Fibroblast of skin of left quadriceps (primary cell): ENCODE measurements at regions not wholly inside any gene's neighbourhood (a gene's known extent, or its start where the extent isn't known, plus 50 kb on each side); places are given as distances from the start of the nearest gene placed in this dataset.
A peak's percentile ranks its signal among the peaks of the same experiment; 100 is the strongest.
"Not testable (repeated sequence)": the region's sequence is repeated elsewhere in the genome, so short reads cannot be mapped to it uniquely, and the experiment has no call there.

Experiments
- DNase-seq, 2 experiments: peaks; one replicate each; pipeline ENCODE4 v3.0.0-alpha.2; 2013; ENCODE audit warnings: low read depth in 2 of 2

DNA sequence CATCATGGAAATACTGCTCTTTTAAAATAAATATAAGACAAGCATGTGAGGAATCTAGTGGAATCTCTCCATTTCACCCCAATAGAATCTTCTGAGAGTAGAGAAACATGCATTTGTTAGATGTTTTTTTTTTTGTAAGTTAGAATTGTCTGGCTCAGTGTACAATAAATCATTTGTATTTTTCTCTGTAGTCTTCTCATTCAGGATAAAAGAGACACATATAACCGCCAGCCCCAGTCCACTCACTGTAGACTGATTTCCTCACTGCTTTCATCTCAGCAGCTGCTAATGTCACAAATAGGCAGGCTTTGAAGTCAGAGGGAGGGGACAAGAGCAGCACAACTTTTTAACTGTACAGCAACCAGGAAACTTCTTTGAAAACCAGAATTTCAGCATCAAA is 140.2 kb upstream of the RBMS3 start:
- no peak for DNase-seq

DNA sequence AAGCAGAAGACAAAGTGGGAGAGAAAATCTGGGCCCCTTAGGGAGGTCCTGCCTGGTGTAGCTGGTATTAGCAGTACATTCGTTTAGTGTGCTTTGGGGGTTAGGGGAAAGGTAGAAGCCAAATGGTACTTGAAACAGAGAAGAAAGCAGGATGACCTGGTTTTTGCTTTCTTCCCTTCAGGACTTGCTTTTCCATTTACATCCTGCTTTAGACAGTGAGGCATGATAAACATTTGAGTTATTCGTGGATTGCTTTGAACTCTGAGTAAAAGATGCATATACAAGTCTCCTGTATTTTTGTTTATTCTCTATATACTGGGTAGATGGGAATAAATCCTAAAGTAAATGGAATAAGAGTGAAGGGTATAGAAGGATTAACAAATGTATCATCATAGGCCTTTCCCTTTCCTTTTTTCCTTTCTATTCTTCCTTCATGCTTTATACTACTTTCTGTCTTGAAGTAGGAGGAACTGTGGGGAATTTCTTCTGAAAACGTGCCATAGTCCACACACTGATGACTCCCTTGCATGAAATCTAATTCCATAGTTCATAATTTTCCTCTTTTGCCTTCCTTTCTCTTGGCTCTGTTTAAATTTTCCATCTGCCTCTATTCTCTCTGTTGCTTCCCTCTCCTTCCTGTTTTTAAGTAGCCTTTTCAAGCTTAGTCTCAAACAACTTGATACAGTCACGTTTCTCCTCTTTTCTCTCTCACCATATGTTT is 139.5 kb upstream of the RBMS3 start:
- no peak for DNase-seq

DNA sequence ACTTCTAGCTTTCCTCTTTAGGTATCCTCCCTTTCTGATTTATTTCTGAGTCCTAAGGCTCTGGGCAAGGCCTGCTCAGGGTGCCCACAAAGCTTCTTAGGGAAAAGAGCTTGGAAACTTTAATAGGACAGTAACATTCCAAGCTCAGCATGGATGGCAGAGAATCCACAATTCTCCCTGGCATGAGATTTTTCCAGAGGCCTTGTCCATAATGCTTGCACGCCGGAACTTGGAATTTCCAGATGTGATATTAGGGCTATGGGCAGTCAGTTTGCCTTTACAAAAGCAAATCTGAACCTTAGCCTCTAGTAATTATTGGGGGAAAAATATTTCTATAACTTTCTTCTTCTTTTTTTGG is 139.0 kb upstream of the RBMS3 start:
- DNase-seq, result no peak

DNA sequence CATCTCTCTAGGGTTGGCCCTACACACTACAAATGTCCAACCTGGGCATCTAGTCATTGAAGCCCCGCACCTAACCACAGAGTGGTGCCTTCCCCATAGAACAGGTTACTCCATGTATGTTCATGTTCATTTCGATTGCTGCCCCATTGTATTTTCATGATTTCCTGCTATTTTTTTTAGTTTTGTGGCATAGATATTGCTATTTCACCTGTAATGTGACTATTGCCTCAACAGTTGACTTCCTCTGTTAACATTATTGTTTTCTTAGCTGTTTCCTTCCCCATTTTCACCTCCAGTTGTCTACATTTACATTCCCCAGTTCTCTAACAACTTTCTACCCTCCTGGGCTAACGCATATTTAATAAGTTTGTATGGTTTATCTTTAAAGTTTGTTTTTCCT is 137.7 kb upstream of the RBMS3 start:
- no peak for DNase-seq

DNA sequence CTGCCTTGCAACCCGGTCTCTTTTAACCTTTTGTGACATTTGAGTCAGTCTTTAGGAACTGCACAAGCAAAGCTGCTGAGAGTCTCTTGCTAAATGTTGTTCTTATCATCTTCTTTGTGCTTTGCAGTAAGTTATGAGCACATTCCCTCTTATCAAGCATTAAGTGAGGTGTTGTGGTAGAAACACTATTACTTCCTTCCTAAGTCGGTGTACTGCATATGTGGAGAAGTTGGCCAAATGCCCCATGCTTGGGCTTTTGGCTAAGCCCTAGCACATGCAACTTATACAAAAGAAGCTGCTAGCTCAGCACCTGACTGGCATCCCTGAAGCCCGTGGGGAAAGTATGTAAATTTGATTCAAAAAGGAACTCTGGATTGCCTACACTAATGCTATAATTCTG is 136.5 kb upstream of the RBMS3 start:
- DNase-seq, result no peak

DNA sequence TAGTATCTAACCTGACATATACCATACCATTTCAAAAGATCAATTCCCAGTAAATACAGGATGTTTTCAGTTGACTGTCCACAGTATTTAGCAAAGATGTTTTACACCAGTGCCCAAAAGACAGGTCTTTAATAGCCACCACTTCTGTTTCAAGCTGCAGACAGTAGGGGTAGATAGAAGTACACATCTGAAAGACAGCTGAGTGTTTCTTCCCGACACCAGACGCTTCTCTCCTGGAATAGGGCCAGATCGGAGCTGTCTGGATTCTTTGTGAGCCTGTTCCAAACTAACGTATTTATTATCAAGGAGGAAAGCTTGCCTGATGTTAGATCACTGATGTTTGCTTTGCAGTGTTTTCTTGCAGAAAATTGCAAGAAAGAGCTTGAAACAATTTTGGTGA is 136.1 kb upstream of the RBMS3 start:
- DNase-seq, result peak; percentile 82 to 83

DNA sequence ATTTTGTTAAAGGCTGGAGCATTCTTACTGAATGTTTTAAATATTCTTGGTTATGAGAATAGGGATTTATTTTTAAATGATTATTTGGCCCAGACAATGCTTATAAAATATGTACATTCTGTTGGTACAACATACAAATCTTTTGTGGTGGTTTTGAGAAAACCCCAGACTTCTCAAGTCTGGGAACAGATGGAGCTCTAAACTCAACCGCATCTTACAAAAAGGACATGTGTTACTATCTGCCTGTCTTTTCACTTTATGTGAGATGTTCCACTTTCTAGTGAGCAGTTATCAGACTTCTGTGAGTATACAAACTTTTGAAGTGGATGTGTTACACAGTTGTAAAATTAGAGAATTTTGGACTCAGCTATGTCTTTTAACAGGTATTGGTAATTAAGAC is 135.5 kb upstream of the RBMS3 start:
- DNase-seq, result no peak

DNA sequence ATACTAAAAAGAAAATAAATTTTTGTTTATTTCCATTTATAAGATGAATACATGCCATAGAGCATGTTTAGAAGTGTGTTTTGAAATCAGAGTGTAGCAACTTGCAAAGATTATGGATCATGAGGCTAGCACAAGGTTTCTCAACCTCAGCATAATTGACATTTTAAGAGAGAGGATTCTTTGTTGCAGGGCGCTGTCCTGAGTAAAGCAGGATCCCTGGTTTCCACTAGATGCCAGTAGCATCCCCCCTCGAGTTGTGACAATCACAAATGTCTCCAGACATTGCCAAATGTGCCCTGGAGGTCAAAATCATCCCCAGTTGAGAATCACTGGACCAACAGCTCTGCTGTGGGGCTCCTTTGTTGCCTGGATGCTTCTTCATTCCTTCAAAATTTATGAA is 128.5 kb upstream of the RBMS3 start:
- no peak for DNase-seq

DNA sequence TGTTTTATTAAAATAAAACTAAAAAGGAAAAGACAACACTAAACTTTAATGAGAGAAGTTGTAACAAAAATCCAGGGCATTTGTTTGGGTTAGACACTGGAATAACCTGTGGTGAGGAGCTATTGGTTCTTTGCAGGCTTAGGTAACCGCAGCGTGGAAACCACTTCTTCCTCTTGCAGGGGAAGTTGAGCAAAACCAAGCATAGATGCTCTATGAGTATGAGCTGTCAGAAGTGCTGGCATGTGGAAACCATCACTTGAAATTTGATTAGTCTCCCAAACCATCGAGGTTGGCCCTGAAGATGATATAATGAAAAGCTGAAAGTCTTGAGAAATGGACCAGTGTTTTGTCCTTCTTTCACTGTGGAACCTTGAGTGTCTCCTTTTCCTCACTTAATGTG is 127.1 kb upstream of the RBMS3 start:
- DNase-seq, result no peak

DNA sequence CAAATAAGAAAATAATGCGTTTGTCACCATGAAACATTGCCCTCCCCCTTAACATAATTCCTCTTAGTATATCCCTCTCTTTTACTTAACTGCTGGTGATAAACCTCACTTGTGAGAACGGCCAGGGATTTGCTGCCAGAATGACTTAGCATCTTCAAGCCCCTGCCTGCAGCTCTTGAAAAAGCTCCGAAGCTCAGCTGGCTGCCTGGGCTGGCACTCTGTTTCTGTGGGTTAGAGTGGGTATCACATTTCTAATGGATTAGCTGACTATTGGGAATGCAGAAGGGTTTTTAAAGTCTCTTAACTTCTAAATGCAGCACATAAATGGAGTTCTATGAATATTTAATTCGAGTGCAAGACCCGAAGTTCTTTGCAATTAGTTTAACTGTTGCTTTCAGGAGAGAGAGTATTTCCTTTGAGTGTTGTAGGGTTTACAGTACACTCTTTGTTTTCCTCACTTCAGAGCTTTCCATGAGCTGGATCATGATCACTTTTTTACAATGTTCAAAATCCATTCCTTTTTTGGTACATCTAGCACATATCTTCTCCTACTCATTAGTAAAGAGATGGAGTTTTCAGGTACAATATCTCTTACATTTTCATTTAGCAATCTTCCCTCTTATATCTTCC is 124.7 kb upstream of the RBMS3 start:
- no peak for DNase-seq

DNA sequence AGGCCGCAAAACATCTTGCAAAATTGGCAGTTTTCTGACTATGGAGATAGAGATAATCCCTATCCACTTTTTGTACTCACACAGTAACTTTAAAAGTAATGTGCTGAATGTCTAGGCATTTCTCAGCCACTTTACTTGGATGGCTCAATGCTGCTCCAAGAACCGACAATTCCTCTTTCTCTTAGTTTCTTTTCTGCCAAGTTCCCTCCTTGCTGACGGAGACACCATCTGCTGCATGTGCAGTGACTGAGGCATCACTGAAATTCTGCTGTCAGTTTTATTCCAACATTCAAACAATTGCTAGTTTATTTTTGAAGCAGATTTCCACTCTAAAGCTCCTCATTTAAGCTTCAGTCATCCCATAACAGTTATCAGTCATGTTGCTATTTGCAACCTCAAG is 116.0 kb upstream of the RBMS3 start:
- DNase-seq, result no peak

DNA sequence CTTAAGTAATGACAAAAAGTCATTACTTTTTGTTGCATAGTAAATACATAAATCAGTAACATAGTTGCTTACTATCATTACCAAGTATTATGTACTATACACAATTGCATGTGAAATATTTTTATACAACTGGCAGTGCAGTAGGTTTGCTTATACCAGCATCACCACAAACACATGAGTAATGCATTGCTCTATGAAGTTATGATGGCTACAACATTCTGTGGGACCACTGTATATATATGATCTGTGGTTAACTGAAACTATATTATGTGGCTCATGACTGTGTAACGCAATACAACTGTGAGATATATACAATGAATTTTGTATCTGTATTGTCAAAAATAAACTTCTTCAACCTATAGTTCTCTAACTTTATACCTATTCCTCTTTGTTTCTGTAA is 113.7 kb upstream of the RBMS3 start:
- DNase-seq, result no peak

DNA sequence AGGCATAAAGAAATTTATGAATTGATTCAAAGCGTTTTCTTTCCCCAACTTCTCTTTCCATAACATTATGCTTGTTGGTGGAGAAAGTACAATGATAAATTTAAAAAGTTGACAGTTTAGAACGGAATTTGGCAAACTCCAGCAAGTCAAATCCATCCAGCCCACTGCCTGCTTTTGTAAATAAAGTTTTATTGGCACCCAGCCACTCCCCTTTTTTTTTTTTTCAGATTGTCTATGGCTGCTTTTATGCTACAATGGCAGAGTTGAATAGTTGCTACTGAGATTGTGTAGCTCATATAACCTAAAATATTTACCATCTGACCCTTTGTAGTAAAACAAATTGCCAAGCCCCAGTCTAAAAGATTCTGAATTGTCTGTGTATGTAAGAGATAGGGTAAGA is 112.8 kb upstream of the RBMS3 start:
- no peak for DNase-seq

DNA sequence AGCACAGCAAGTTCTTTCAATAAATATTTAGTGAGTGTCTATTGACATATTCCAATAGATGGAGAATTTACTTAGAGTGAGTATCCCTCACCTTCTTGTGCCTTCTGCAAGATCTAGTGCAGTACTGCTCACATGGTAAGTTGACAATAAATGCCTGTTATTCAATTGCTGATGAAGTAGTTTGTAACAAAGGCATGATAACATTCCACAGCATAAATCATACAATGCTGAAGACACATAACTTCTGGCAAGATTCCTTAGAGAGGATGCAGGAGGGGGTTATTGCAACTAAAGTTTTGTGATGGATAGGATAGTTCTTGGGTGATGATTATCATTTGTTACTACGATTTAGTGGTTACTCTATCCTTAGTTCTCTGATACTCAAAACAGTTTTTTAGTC is 112.2 kb upstream of the RBMS3 start:
- DNase-seq, result peak; percentile 70 to 74

DNA sequence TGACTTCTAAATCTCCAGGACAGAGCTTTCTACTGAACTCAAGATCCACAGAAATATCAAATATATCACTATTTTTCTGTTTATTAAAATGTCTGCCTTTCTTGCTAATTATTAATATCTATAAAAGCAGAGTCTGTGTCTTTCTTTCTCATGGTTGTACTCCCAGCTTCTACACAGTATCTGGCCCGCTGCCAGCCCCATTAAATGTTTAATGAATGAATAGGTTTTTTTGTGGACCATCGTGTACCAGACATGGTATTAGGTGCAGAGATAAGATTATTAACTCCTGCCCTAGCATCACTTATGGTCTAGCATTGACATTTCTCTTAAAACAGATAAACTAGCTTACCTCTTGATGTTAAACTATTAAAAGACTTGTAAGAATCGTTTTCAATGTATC is 111.4 kb upstream of the RBMS3 start:
- no peak for DNase-seq

DNA sequence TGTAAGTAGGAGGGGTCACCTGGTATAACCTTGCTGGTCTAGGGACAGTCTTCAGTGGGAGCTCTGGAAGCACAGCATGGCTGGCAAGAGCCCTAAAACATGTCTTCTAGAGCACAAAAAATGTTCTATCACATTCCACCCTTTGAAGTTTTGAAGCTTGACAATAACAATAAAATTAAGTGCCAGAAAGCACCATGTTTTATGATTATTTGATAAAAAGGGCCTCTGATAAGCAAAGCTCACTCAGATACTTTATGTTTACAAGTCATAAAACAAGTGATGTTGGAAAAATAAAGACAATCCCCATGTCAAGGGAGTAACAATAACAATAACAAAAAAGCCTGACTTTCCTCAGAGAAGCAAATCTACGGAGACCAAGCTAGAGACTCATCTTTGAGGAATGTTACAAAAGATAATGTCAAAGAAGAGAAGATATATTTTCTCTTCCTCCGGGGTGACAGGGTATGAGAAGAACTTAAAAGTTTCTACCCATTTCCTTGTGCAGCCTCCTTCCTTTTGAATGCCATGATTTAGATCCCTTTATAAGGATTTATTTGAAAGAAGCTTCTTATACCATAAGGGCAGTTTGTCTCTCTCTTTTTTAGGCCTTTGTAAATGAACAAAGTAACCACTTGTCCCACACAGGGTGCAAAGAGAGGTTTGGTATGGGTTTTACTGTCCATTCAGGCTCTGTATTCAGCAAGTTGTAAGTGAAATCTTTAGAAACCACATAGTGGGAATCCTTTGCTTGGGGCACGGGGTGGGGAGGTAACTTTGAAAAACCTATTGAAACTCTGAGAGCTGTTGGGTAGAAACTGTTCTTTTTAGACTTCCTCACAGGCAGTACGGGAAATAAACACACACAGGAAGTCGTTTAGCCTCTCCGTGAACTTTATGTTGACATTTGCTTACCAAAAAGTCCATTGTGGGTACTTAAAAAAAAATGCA is 109.6 kb upstream of the RBMS3 start:
- no peak for DNase-seq

DNA sequence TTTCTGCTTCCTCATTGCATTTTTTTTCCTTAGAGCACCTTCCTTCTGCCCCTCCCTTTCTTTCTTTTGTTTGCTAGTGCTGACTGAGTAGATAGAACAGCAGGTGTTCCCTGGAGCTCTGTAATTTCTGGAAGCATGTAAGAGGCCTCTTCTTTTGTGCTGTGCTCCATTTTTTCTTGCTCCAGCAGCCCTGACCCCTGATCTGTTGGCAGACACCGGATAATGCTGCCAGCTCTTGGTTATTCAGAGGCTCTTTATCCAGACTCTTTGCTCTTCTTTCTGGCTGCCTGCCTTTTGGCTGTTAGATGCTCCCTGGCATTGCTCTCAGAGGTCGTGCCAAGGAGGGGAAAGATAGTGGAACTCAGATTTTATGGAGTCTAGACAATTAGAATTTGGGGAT is 104.4 kb upstream of the RBMS3 start:
- no peak for DNase-seq

DNA sequence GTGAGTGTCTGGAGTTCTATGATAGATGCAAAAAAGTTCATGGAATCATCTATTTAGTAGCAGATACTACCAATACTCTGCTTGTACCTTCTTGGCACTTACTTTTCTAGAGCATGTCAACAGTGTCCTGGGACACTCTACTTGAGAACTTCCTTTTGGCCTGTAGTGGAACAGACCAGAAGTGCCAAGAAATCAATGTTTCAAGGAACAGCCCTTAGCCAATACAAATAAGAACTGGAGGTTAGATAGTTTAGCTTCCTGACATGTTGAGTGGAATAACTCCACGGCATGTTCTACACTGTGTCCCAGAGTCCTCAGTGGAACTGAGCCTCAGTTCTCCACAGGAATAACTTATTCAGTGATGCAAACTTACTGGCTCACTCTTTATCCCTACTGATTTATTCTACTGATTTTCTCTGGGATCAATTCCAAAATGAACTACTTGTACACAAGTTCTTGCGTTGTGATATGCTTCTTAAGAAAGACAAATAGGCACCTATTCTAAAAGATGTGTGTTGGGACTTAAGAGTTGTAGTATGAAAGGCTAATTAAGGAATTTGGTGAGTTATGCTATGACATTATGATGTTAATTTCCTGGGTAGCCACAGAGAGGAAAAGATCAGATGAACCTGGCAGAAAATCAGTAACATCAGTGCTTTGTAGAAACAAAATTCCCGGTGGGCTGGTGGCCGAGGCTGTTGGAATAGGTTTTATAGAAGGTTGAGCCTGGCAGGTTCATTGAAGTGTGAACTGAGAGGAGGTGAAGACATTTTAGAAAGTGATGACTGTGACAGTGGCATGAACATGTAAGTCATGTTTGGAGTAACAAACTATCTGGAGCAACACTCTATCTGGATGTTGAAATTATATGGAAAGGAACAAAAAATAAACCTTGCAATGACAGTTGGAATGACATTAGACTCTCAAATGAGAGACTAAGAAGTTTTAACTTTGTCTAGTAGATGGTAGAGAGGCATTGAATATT is 101.8 kb upstream of the RBMS3 start:
- no peak for DNase-seq

DNA sequence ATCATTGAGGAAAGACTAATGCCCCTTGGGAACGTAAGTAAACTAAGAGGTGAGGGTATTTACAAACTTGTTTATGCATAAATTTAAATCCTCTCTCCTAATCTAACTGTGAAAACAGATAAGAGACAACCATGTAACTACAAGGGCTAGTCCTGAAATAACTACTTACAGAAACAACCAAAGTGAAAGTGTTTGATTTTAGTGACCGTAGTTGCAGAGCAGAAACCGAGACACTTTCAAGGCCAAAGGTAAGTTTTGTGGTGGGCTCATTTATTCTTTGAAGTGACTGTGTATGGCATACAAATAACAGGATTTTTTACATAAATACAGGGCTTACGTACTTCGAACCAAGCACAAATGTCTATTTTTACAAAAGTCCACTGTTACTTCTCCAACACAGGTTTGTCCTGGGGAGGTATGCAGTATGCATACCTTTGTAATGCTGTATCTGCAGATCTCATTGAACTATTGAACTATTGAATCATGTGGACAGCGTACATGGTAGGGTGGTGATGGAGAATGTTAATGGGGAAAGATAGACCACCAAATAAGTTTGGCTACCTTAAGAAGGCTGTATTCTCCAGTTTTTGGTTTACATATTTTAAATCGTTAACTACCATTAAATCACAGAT is 99.6 kb upstream of the RBMS3 start:
- DNase-seq, result no peak

DNA sequence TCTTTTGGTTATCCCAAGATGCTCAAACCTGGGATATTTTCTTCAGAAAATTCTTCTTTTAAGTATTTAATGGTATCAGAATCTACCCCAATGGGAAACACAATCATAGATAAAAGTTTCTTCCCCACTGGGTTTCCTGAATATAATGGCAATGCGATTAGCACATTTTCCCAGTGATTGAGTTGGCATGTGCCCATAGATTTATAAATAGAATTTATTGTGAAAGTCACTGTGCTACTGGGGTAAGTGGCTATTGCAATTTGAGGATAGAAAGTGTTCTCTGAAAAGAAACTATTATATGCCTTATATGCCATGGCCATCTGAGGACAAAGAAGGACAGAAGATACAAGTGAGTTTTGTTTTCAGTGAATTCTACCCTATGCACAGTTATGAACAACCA is 99.0 kb upstream of the RBMS3 start:
- no peak for DNase-seq

DNA sequence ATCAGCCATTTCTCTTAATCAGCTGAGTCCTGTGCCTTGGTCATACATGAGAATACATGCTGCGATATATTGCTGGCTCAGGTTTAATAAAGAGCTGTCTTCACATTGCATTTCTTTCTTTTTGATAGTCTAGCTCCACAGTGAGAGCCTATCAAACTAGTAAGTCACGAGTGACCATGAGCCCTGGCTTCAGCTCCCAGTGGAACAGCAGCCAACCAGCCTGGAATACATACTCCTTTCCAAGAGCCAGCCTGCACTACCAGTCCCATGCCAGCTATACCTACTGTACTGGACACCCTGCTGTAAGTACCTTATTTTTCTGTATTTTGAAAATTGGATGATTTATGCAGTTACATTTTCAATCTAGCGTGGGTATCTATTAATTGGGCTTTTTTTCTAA is 98.0 kb upstream of the RBMS3 start:
- DNase-seq, result not testable (repeated sequence)
